ENCODE measurements at regions not wholly inside any gene's neighbourhood (a gene's known extent, or its start where the extent isn't known, plus 50 kb on each side); places are given as distances from the start of the nearest gene placed in this dataset.

DNA sequence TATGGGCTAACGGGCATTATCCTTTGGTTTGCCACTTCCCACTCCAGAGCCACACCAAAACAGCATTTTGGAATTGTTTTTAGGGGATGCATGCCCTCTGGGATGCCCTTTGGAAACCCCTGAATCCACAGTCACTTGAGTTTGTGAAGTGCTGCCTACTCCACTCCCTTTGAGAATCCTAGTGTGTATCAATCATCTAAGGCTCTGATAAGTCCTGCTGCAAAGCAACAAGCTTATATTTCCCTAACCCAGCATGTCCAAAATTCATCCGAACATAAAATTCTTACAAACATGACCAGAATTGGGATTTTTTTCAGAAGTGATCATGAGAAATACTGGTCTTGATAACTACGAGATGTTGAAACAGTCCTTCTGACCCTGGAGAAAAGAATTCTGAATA is 387.9 kb downstream of the MN1 start:
- no peak overlapping the region for H3K4me3 ChIP-seq (ENCODE audit: low read depth, low read length)
- no peak for TF ChIP-seq CTCF (IDR thresholded peaks at IDR 0.05; ENCODE audit: insufficient read depth, low read depth, low read length)
- no peak for DNase-seq (ENCODE audit: low read depth)

DNA sequence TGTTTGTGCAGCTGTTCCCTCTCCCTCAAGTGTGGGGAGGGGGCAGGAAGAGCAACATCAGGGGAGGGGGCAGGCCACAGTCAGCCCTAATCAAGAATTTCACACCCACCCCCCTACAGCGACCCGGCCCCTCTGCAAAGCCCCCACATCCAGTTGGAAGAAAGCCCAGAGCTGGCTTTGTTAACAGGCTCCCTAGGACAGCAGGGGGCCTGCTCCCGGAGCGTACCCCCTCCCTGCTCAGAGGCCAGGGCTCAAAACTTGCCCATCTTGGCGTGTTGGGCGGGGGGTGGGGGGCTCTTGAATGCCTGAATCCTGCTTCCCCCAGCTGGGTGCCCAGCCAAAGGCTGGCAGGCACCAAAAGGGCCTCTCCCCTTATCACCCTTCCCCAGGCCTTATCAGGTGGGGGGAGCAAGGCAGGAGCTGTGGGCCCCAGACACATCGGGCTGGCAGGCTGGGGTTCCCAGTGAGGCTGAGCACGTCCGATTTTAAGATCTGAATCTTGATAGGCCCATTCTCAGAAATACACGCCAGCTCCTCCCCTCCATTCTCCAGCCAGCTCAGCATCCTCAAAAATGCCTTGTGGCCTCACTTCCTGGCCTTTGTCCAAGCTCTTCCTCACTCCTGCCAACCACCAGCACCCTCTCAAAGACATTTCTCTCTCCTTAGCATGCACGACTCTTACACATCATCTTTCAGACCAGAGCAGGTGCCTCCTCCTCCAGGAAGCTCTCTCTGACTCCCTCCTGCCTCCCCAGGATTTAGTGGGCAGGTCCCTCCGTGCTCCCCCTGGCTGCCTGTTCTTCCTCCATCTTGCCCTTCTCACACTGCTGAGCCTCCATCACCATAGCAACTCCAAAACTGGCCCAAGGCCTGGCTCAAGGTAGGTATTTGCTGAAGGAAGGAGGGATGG is 384.8 kb downstream of the MN1 start:
- H3K4me3 ChIP-seq (ENCODE audit: low read depth, low read length), result no peak overlapping the region
- TF ChIP-seq CTCF (IDR thresholded peaks at IDR 0.05; ENCODE audit: insufficient read depth, low read depth, low read length), result no peak
- peak; percentile 39 for DNase-seq (ENCODE audit: low read depth)

DNA sequence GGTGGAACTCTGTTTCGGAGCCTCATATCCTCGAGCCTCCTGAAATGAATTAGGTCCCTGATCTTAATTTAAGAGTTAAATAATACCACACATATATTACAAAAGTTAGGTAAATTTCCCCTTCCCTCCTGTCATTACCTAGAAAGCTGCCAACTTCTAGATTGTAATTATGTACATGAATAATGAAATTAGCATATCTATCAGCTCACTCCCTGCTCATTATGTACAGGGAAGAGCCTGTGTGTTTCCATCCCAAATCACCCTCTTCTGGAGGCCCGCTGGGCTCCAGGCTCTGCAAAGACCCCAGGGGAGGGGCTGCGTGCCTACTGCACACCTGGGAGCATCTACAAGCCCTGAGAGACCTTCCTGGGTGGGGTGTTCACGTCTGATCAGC is 384.1 kb downstream of the MN1 start:
- TF ChIP-seq CTCF (IDR thresholded peaks at IDR 0.05; ENCODE audit: insufficient read depth, low read depth, low read length), result no peak
- H3K4me3 ChIP-seq (ENCODE audit: low read depth, low read length), result no peak overlapping the region
- no peak for DNase-seq (ENCODE audit: low read depth)

DNA sequence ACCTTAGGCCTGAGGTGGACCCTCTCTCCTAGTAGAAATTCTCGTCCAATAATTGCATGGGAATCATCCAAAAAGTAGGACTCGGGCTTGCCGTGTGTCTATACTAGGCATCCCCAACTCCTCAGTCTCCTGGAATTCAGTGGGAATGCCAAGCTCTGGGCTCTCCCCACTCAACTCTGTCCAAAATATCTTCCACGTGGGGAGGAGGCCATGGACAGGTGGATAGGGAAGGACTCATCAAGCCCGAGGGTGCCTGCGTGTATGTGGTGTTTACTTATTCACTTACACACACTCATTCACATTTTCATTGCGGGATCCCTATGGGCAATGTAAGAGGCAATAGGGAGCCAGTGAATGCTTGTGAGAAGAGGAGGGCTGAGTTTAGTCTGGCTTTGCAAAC is 383.3 kb downstream of the MN1 start:
- TF ChIP-seq CTCF (IDR thresholded peaks at IDR 0.05; ENCODE audit: insufficient read depth, low read depth, low read length), result no peak

GRCh38 chr22:27419473-27419872 is 382.1 kb downstream of the MN1 start:
- TF ChIP-seq CTCF (IDR thresholded peaks at IDR 0.05; ENCODE audit: insufficient read depth, low read depth, low read length), result no peak
- no peak for DNase-seq (ENCODE audit: low read depth)
- no peak overlapping the region for H3K4me3 ChIP-seq (ENCODE audit: low read depth, low read length)

More for the DNA sequence above, 383.3 kb downstream of the MN1 start:
- no peak for DNase-seq (ENCODE audit: low read depth)
- no peak overlapping the region for H3K4me3 ChIP-seq (ENCODE audit: low read depth, low read length)

GRCh38 chr22:27420195-27420816 is 381.2 kb downstream of the MN1 start:
- no peak for TF ChIP-seq CTCF (IDR thresholded peaks at IDR 0.05; ENCODE audit: insufficient read depth, low read depth, low read length)
- no peak overlapping the region for H3K4me3 ChIP-seq (ENCODE audit: low read depth, low read length)
- DNase-seq (ENCODE audit: low read depth), result no peak

Data from fibroblast of villous mesenchyme (primary cell).